HepG2 (cell line): ENCODE measurements at regions not wholly inside any gene's neighbourhood (a gene's known extent, or its start where the extent isn't known, plus 50 kb on each side); places are given as distances from the start of the nearest gene placed in this dataset.

Source experiments
- ATAC-seq: fragments of 200-7000 bp; cut with Tn5 transposase; 3 replicates; pipeline ENCODE4 v1.9.1; 2020; ENCODE audit warnings: mild to moderate bottlenecking, moderate library complexity
- BruUV-seq: library from RNA; stranded (reverse); fragments of 400-500 nt; replicated peaks from 2 replicates; lab custom pipeline; 2021; lab: Mats Ljungman, UMichigan
- CTCF ChIA-PET: fragments of 300-600 bp; formaldehyde crosslinking; extraction: SDS; loops from one replicate; lab custom pipeline; 2021; ENCODE audit warnings: low total read pairs, inconsistent platforms, low intra/inter-chr PET ratio; lab: Yijun Ruan, JAX
- POLR2A ChIA-PET: fragments of 350-600 bp; sonication (Branson Sonifier 250); formaldehyde crosslinking; loops from one replicate; lab custom pipeline; 2020; ENCODE audit warnings: antibody characterized with exemption, inconsistent platforms; lab: Yijun Ruan, JAX
- DNase-seq: peaks from one replicate; pipeline ENCODE4 v3.0.0-alpha.2; 2015; ENCODE audit warnings: low spot score
- FAIRE-seq: peaks from 3 replicates; lab custom pipeline; 2011; peaks lifted over from hg19 to GRCh38; lab: Jason Lieb, UNC
- H2AFZ ChIP-seq: one replicate; pipeline ENCODE4 v1.6.1; 2011; ENCODE audit warnings: low read length, inconsistent platforms
- H3K27ac ChIP-seq: fragments of 300-600 bp; 3 replicates; pipeline ENCODE4 v1.8.0; 2011; ENCODE audit warnings: mixed run types, mild to moderate bottlenecking, mixed read lengths, low read length, inconsistent platforms; ENCODE audit not compliant: insufficient read depth; ENCODE audit errors: extremely low read length
- H3K27me3 ChIP-seq, 2 experiments: fragments of 200-600 bp in 1 of 2; 2 replicates in 1 of 2; 3 replicates in 1 of 2; pipeline versions ENCODE4 v1.6.0 to v1.8.0; 2011; ENCODE audit warnings: low read length in 2 of 2, mild to moderate bottlenecking in 2 of 2, moderate library complexity in 2 of 2, inconsistent platforms in 1 of 2; ENCODE audit not compliant: insufficient read depth in 2 of 2, control insufficient read depth in 1 of 2
- H3K36me3 ChIP-seq, 2 experiments: fragments of 200-600 bp in 1 of 2; replicated peaks in 1 of 2; 2 replicates in 1 of 2; 3 replicates in 1 of 2; pipeline versions ENCODE4 v1.5.1 to v1.8.0; 2011; ENCODE audit warnings: low read length in 2 of 2, inconsistent platforms in 1 of 2; ENCODE audit not compliant: insufficient read depth in 2 of 2, control insufficient read depth in 1 of 2
- H3K4me1 ChIP-seq: 2 replicates; pipeline ENCODE4 v1.5.1; 2012; ENCODE audit warnings: low read length, inconsistent platforms; ENCODE audit not compliant: insufficient read depth
- H3K4me2 ChIP-seq: 2 replicates; pipeline ENCODE4 v1.6.0; 2011; ENCODE audit warnings: low read depth, low read length, inconsistent platforms
- H3K4me3 ChIP-seq, 3 experiments: fragments of 200-600 bp in 1 of 3; sonication (generic), shearing (Covaris generic) in 1 of 3; replicated peaks in 1 of 3; 2 replicates each; pipeline ENCODE4 v1.5.1; 2011 to 2016; ENCODE audit warnings: low read length in 3 of 3, inconsistent platforms in 2 of 3, low read depth in 2 of 3, mild to moderate bottlenecking in 2 of 3, control low read depth in 1 of 3, mixed read lengths in 1 of 3; ENCODE audit not compliant: insufficient read depth in 1 of 3
- H3K79me2 ChIP-seq: one replicate; pipeline ENCODE4 v1.6.1; 2011; ENCODE audit warnings: low read length, inconsistent platforms; ENCODE audit not compliant: insufficient read depth
- H3K9ac ChIP-seq: 2 replicates; pipeline ENCODE4 v1.6.0; 2011; ENCODE audit warnings: mild to moderate bottlenecking, low read depth, low read length, inconsistent platforms; ENCODE audit not compliant: insufficient read depth
- H3K9me3 ChIP-seq: 2 replicates; pipeline ENCODE4 v1.5.1; 2012; ENCODE audit warnings: mild to moderate bottlenecking, low read length
- H4K20me1 ChIP-seq: 2 replicates; pipeline ENCODE4 v1.6.0; 2011; ENCODE audit warnings: inconsistent platforms, mild to moderate bottlenecking, low read length, moderate library complexity; ENCODE audit not compliant: insufficient read depth
- BATF2 ChIP-seq: sonication (generic); formaldehyde crosslinking; IDR thresholded peaks from 2 replicates; pipeline ENCODE4 v1.8.0; 2022; ENCODE audit warnings: mild to moderate bottlenecking, missing genetic modification reagents, moderate library complexity
- NR1H2 ChIP-seq: sonication (generic); formaldehyde crosslinking; IDR thresholded peaks from 2 replicates; pipeline ENCODE4 v1.8.1; 2022; ENCODE audit warnings: low read depth, missing genetic modification reagents, borderline replicate concordance
- PCBP1 ChIP-seq: fragments of 200-400 bp; formaldehyde crosslinking; IDR thresholded peaks from 2 replicates; pipeline ENCODE4 v1.6.1; 2017; ENCODE audit warnings: mild to moderate bottlenecking, low read depth, low read length, borderline replicate concordance
- PRDM10 ChIP-seq: sonication (generic); formaldehyde crosslinking; IDR thresholded peaks from 2 replicates; pipeline ENCODE4 v1.4.0; 2020; ENCODE audit warnings: low read depth, missing genetic modification reagents
- TBX2 ChIP-seq: sonication (generic); formaldehyde crosslinking; IDR thresholded peaks from 2 replicates; pipeline ENCODE4 v1.5.0; 2020; ENCODE audit warnings: missing genetic modification reagents, mild to moderate bottlenecking, borderline replicate concordance
- ZNF251 ChIP-seq: sonication (generic); formaldehyde crosslinking; IDR thresholded peaks from 2 replicates; pipeline ENCODE4 v1.9.0; 2021; ENCODE audit warnings: mild to moderate bottlenecking, missing genetic modification reagents
- ZNF33B ChIP-seq: sonication (generic); formaldehyde crosslinking; IDR thresholded peaks from 2 replicates; pipeline ENCODE4 v1.5.1; 2020; ENCODE audit warnings: mild to moderate bottlenecking, missing genetic modification reagents
- ZNF383 ChIP-seq: sonication (generic); formaldehyde crosslinking; IDR thresholded peaks from 2 replicates; pipeline ENCODE4 v1.4.0; 2020; ENCODE audit warnings: missing genetic modification reagents, mild to moderate bottlenecking, borderline replicate concordance
- ZNF546 ChIP-seq: sonication (generic); formaldehyde crosslinking; conservative IDR thresholded peaks from 2 replicates; pipeline ENCODE4 v1.8.1; 2023; ENCODE audit warnings: mild to moderate bottlenecking, missing genetic modification reagents
- ZNF598 ChIP-seq: sonication (generic); formaldehyde crosslinking; IDR thresholded peaks from 2 replicates; pipeline ENCODE4 v1.5.1; 2020; ENCODE audit warnings: mild to moderate bottlenecking, missing genetic modification reagents, borderline replicate concordance
- ZNF784 ChIP-seq: sonication (generic); formaldehyde crosslinking; IDR thresholded peaks from 2 replicates; pipeline ENCODE4 v1.5.1; 2020; ENCODE audit warnings: missing genetic modification reagents, mild to moderate bottlenecking, borderline replicate concordance
- WGBS: methylation state at CpG from one replicate; pipeline ENCODE4 v1.1.6; 2017; ENCODE audit warnings: low lambda C conversion rate; 5-methylcytosine and 5-hydroxymethylcytosine counted together
- in situ Hi-C: cut with HindIII; loops from 2 replicates; pipeline ENCODE4 v1.10.0; 2017; ENCODE audit warnings: low pct_unique_long_range_greater_than_20kb; ENCODE audit not compliant: extremely low pct_ligation_motif_present
- intact Hi-C: fragments of 100-400 bp; cut with micrococcal nuclease; formaldehyde crosslinking; loops from one replicate; pipeline ENCODE4 v1.10.0; 2022; ENCODE audit not compliant: unreplicated experiment
- TF ChIP-seq, protein P1 (sequence below): IDR thresholded peaks from 2 replicates; pipeline ENCODE4 v1.6.1; 2018; ENCODE audit warnings: missing genetic modification reagents, mild to moderate bottlenecking, missing compliant biosample characterization
- TF ChIP-seq, protein P2 (sequence below): conservative IDR thresholded peaks from 2 replicates; pipeline ENCODE4 v1.6.1; 2018; ENCODE audit warnings: missing genetic modification reagents
- TF ChIP-seq, protein P3 (sequence below): sonication (generic); formaldehyde crosslinking; IDR thresholded peaks from 2 replicates; pipeline ENCODE4 v1.4.0; 2020; ENCODE audit warnings: missing genetic modification reagents

GRCh38 chr11:95291946-95292345, 60.9 kb upstream of the SESN3 start:
- intact Hi-C loops (no loop called here), in situ Hi-C loops (no loop called here)
- ATAC-seq (no peak), FAIRE-seq (no peak), DNase-seq (no peak)
- Histone ChIP-seq H3K4me3 (no peak overlapping the region), H3K27ac (no peak overlapping the region), H4K20me1 (no peaks in the 10 kb centered on the region), H3K4me2 (no peak overlapping the region), H3K9ac (no peak overlapping the region), H3K36me3 (no peaks in the 10 kb centered on the region), H3K79me2 (no peaks in the 10 kb centered on the region), H3K9me3 (no peaks in the 10 kb centered on the region), H3K4me1 (no peaks in the 10 kb centered on the region), H2AFZ (no peak overlapping the region), H3K27me3 (0 out of 5 replicates have a peak, but pooled peaks cover 0 to 4% of the 10 kb centered on the region in 2 experiments)
- WGBS: 16% methylated on average over 4 of the region's 4 CpGs
- ChIA-PET CTCF (no interaction called here), POLR2A (no interaction called here)
- BruUV-seq: no TSS peak
- TF ChIP-seq TBX2 (CRISPR knock-in tag): no peak
- no peak for TF ChIP-seq ZNF251
- no peak for TF ChIP-seq ZNF383 (CRISPR knock-in tag)
- TF ChIP-seq, protein P1, sequence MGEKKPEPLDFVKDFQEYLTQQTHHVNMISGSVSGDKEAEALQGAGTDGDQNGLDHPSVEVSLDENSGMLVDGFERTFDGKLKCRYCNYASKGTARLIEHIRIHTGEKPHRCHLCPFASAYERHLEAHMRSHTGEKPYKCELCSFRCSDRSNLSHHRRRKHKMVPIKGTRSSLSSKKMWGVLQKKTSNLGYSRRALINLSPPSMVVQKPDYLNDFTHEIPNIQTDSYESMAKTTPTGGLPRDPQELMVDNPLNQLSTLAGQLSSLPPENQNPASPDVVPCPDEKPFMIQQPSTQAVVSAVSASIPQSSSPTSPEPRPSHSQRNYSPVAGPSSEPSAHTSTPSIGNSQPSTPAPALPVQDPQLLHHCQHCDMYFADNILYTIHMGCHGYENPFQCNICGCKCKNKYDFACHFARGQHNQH (CRISPR knock-in tag): no peak
- no peak for TF ChIP-seq PCBP1
- TF ChIP-seq ZNF784: no peak
- TF ChIP-seq ZNF598 (CRISPR knock-in tag): no peak
- TF ChIP-seq ZNF33B (CRISPR knock-in tag): no peak
- TF ChIP-seq BATF2: no peak
- TF ChIP-seq NR1H2 (CRISPR knock-in tag): no peak
- TF ChIP-seq, protein P2, sequence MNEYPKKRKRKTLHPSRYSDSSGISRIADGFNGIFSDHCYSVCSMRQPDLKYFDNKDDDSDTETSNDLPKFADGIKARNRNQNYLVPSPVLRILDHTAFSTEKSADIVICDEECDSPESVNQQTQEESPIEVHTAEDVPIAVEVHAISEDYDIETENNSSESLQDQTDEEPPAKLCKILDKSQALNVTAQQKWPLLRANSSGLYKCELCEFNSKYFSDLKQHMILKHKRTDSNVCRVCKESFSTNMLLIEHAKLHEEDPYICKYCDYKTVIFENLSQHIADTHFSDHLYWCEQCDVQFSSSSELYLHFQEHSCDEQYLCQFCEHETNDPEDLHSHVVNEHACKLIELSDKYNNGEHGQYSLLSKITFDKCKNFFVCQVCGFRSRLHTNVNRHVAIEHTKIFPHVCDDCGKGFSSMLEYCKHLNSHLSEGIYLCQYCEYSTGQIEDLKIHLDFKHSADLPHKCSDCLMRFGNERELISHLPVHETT: no peak
- TF ChIP-seq PRDM10 (CRISPR knock-in tag): no peak
- no peak for TF ChIP-seq ZNF546 (CRISPR knock-in tag)
- TF ChIP-seq, protein P3, sequence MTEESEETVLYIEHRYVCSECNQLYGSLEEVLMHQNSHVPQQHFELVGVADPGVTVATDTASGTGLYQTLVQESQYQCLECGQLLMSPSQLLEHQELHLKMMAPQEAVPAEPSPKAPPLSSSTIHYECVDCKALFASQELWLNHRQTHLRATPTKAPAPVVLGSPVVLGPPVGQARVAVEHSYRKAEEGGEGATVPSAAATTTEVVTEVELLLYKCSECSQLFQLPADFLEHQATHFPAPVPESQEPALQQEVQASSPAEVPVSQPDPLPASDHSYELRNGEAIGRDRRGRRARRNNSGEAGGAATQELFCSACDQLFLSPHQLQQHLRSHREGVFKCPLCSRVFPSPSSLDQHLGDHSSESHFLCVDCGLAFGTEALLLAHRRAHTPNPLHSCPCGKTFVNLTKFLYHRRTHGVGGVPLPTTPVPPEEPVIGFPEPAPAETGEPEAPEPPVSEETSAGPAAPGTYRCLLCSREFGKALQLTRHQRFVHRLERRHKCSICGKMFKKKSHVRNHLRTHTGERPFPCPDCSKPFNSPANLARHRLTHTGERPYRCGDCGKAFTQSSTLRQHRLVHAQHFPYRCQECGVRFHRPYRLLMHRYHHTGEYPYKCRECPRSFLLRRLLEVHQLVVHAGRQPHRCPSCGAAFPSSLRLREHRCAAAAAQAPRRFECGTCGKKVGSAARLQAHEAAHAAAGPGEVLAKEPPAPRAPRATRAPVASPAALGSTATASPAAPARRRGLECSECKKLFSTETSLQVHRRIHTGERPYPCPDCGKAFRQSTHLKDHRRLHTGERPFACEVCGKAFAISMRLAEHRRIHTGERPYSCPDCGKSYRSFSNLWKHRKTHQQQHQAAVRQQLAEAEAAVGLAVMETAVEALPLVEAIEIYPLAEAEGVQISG (CRISPR knock-in tag): no peak
